SW 1271 (cell line): ENCODE measurements at regions not wholly inside any gene's neighbourhood (a gene's known extent, or its start where the extent isn't known, plus 50 kb on each side); places are given as distances from the start of the nearest gene placed in this dataset.

Source experiments
- DNase-seq, 2 experiments: peaks; one replicate each; lab custom pipeline; 2025; lab: John Stamatoyannopoulos, UW

- no peak for DNase-seq
These were observed 86.0 kb upstream of the TP53I11 start for GRCh38 chr11:45036733-45037132.

- DNase-seq: no peak
These were observed 86.8 kb upstream of the TP53I11 start for GRCh38 chr11:45037434-45038005.

- no peak for DNase-seq
These were observed 88.2 kb upstream of the TP53I11 start for GRCh38 chr11:45038923-45039322.

- DNase-seq: no peak
These were observed 90.9 kb upstream of the TP53I11 start for GRCh38 chr11:45041596-45041995.

GRCh38 chr11:45042560-45042959, 91.9 kb upstream of the TP53I11 start:
- no peak for DNase-seq

- DNase-seq: no peak
These were observed 93.2 kb upstream of the TP53I11 start for GRCh38 chr11:45043755-45044475.

GRCh38 chr11:45045683-45046471, 95.2 kb upstream of the TP53I11 start:
- peak in 1 of 2 experiments; percentile 47 for DNase-seq

GRCh38 chr11:45048313-45048841, 97.7 kb upstream of the TP53I11 start:
- DNase-seq: no peak

- DNase-seq: no peak
These were observed 97.4 kb upstream of the PRDM11 start for GRCh38 chr11:45048870-45049691.

GRCh38 chr11:45050111-45050510, 96.3 kb upstream of the PRDM11 start:
- DNase-seq: no peak

- no peak for DNase-seq
These were observed 94.8 kb upstream of the PRDM11 start for GRCh38 chr11:45051621-45052020.

- no peak for DNase-seq
These were observed 94.1 kb upstream of the PRDM11 start for GRCh38 chr11:45052361-45052760.

GRCh38 chr11:45053736-45054446, 92.5 kb upstream of the PRDM11 start:
- DNase-seq: no peak

- no peak for DNase-seq
These were observed 91.5 kb upstream of the PRDM11 start for GRCh38 chr11:45054956-45055355.

- DNase-seq: no peak
These were observed 89.9 kb upstream of the PRDM11 start for GRCh38 chr11:45056529-45056928.

GRCh38 chr11:45057938-45058646, 88.3 kb upstream of the PRDM11 start:
- no peak for DNase-seq

- no peak for DNase-seq
These were observed 87.8 kb upstream of the PRDM11 start for GRCh38 chr11:45058647-45058950.

GRCh38 chr11:45060707-45061106, 85.7 kb upstream of the PRDM11 start:
- no peak for DNase-seq

GRCh38 chr11:45061641-45062040, 84.8 kb upstream of the PRDM11 start:
- DNase-seq: no peak

- no peak for DNase-seq
These were observed 84.3 kb upstream of the PRDM11 start for GRCh38 chr11:45062115-45062514.
